H1 (cell line): ENCODE measurements at regions not wholly inside any gene's neighbourhood (a gene's known extent, or its start where the extent isn't known, plus 50 kb on each side); places are given as distances from the start of the nearest gene placed in this dataset.

ENCODE experiments used
- FOSL1 ChIP-seq: IDR thresholded peaks from 2 replicates; pipeline ENCODE4 v1.6.1; 2011; ENCODE audit warnings: mild to moderate bottlenecking, low read depth, low read length, moderate library complexity; ENCODE audit not compliant: insufficient read depth
- TCF12 ChIP-seq: IDR thresholded peaks from 2 replicates; pipeline ENCODE4 v1.6.1; 2011; ENCODE audit warnings: low read depth, mild to moderate bottlenecking, low read length

- no peak for TF ChIP-seq FOSL1
- TF ChIP-seq TCF12, result no peak
These were observed 315.0 kb upstream of the SYT4 start (continued) for GRCh38 chr18:43592269-43592668.
